ENCODE measurements at regions not wholly inside any gene's neighbourhood (a gene's known extent, or its start where the extent isn't known, plus 50 kb on each side); places are given as distances from the start of the nearest gene placed in this dataset.

GRCh38 chr10:25818751-25819150 lies 115.3 kb upstream of the MYO3A start:
- TF ChIP-seq POLR2A (IDR thresholded peaks at IDR 0.05) (no peak), CTCF (IDR thresholded peaks at IDR 0.05) (no peak), POLR2AphosphoS5 (IDR thresholded peaks at IDR 0.05; ENCODE audit: insufficient read depth in 1 of 2, low read depth in 1 of 2) (no peak)
